ENCODE measurements at regions not wholly inside any gene's neighbourhood (a gene's known extent, or its start where the extent isn't known, plus 50 kb on each side); places are given as distances from the start of the nearest gene placed in this dataset.

- CTCF ChIA-PET = no interaction called here
- H3K79me2 ChIP-seq (ENCODE audit: insufficient read depth, low read length) = no peaks in the 10 kb centered on the region
- no TSS peak for BruUV-seq (replicated peaks)
- ATAC-seq (no peak), DNase-seq (ENCODE audit: low read depth, low spot score) (no peak)
- H3K4me2 ChIP-seq (ENCODE audit: low read length) = no peak overlapping the region
- no peak overlapping the region for H3K27ac ChIP-seq (ENCODE audit: low read depth, low read length)
- no peaks in the 10 kb centered on the region for H3K9me2 ChIP-seq (ENCODE audit: insufficient read depth)
- no peak overlapping the region for H2AFZ ChIP-seq (ENCODE audit: low read depth, low read length, poor library complexity, severe bottlenecking)
- no peaks in the 10 kb centered on the region for H3K9me3 ChIP-seq (ENCODE audit: control insufficient read depth in 1 of 2, insufficient read depth in 1 of 2, low read depth in 1 of 2, low read length in 2 of 2)
- H3K4me1 ChIP-seq (ENCODE audit: control insufficient read depth in 1 of 2, insufficient read depth in 2 of 2, low read length in 2 of 2) = no peaks in the 10 kb centered on the region
- no peaks in the 10 kb centered on the region for H4K20me1 ChIP-seq (ENCODE audit: insufficient read depth)
- H3K27me3 ChIP-seq (ENCODE audit: insufficient read depth, low read length) = no peaks in the 10 kb centered on the region; the same call in 1 of the 2 replicates
- H3K4me3 ChIP-seq (replicated peaks in 1 of 2; ENCODE audit: low read depth in 1 of 2, low read length in 2 of 2) = no peak overlapping the region
- RAD21 ChIA-PET (ENCODE audit: low non-redundant PET in 1 of 2, low total read pairs in 2 of 2, uncharacterized antibody in 2 of 2, unreplicated experiment in 2 of 2) = no interaction called here
- H3K36me3 ChIP-seq (ENCODE audit: control insufficient read depth in 1 of 2, insufficient read depth in 2 of 2, low read length in 2 of 2) = no peaks in the 10 kb centered on the region
- intact Hi-C loops (cut with micrococcal nuclease) = no loop called here
- POLR2A ChIA-PET = no interaction called here
- TF ChIP-seq EZH2phosphoT487 (IDR thresholded peaks at IDR 0.05; ENCODE audit: borderline replicate concordance) (no peak), RAD21 (IDR thresholded peaks at IDR 0.05; ENCODE audit: low read depth) (no peak), REST (IDR thresholded peaks at IDR 0.05; ENCODE audit: low read depth) (no peak), EZH2 (IDR thresholded peaks at IDR 0.05) (no peak), JUND (IDR thresholded peaks at IDR 0.05) (no peak), POLR2A (IDR thresholded peaks at IDR 0.05; ENCODE audit: borderline replicate concordance, extremely low read depth, insufficient read depth, insufficient read length) (no peak), CEBPB (IDR thresholded peaks at IDR 0.05; ENCODE audit: low read depth) (no peak), SP1 (IDR thresholded peaks at IDR 0.05; ENCODE audit: low read depth) (no peak), YY1 (IDR thresholded peaks at IDR 0.05; ENCODE audit: extremely low read depth, insufficient replicate concordance, low read depth, low read length) (no peak), CTCF (IDR thresholded peaks at IDR 0.05 in 2 of 3, conservative IDR thresholded peaks at IDR 0.05 in 1 of 3; ENCODE audit: borderline replicate concordance in 1 of 3, insufficient read depth in 1 of 3, low read depth in 2 of 3, low read length in 2 of 3) (no peak), ELF1 (IDR thresholded peaks at IDR 0.05; ENCODE audit: borderline replicate concordance, low read depth) (no peak), CBX3 (IDR thresholded peaks at IDR 0.05; ENCODE audit: low read depth) (no peak)
- no peak overlapping the region for H3K9ac ChIP-seq (ENCODE audit: low read length)
Measured at GRCh38 chr1:219753914-219754313, 141.0 kb upstream of the ZC3H11B start.

All from HCT116 (cell line).